ENCODE measurements at regions not wholly inside any gene's neighbourhood (a gene's known extent, or its start where the extent isn't known, plus 50 kb on each side); places are given as distances from the start of the nearest gene placed in this dataset.
A peak's percentile ranks its signal among the peaks of the same experiment; 100 is the strongest.

GRCh38 chr4:175983636-175984035, 82.0 kb upstream of the WDR17 start:
- DNase-seq (ENCODE audit: low read depth), result no peak
- H3K4me3 ChIP-seq (ENCODE audit: low read depth, low read length), result no peak overlapping the region
- no peak for TF ChIP-seq CTCF (IDR thresholded peaks at IDR 0.05; ENCODE audit: control insufficient read depth, extremely low read depth, insufficient read depth)

GRCh38 chr4:175986668-175987067, 79.0 kb upstream of the WDR17 start:
- no peak overlapping the region for H3K4me3 ChIP-seq (ENCODE audit: low read depth, low read length)
- TF ChIP-seq CTCF (IDR thresholded peaks at IDR 0.05; ENCODE audit: control insufficient read depth, extremely low read depth, insufficient read depth), result no peak
- DNase-seq (ENCODE audit: low read depth), result no peak

- TF ChIP-seq CTCF (IDR thresholded peaks at IDR 0.05; ENCODE audit: control insufficient read depth, extremely low read depth, insufficient read depth), result no peak
- H3K4me3 ChIP-seq (ENCODE audit: low read depth, low read length), result no peak overlapping the region
- no peak for DNase-seq (ENCODE audit: low read depth)
Measured at GRCh38 chr4:175988511-175988910, 77.1 kb upstream of the WDR17 start.

GRCh38 chr4:175996206-175996605, 69.4 kb upstream of the WDR17 start:
- DNase-seq (ENCODE audit: low read depth), result no peak
- H3K4me3 ChIP-seq (ENCODE audit: low read depth, low read length), result no peak overlapping the region
- no peak for TF ChIP-seq CTCF (IDR thresholded peaks at IDR 0.05; ENCODE audit: control insufficient read depth, extremely low read depth, insufficient read depth)

GRCh38 chr4:175997291-175997690, 68.3 kb upstream of the WDR17 start:
- DNase-seq (ENCODE audit: low read depth), result no peak
- H3K4me3 ChIP-seq (ENCODE audit: low read depth, low read length), result no peak overlapping the region
- no peak for TF ChIP-seq CTCF (IDR thresholded peaks at IDR 0.05; ENCODE audit: control insufficient read depth, extremely low read depth, insufficient read depth)

GRCh38 chr4:175998782-175999181, 66.9 kb upstream of the WDR17 start:
- H3K4me3 ChIP-seq (ENCODE audit: low read depth, low read length), result no peak overlapping the region
- TF ChIP-seq CTCF (IDR thresholded peaks at IDR 0.05; ENCODE audit: control insufficient read depth, extremely low read depth, insufficient read depth), result no peak
- peak; percentile 3 for DNase-seq (ENCODE audit: low read depth)

- no peak for DNase-seq (ENCODE audit: low read depth)
- no peak overlapping the region for H3K4me3 ChIP-seq (ENCODE audit: low read depth, low read length)
- TF ChIP-seq CTCF (IDR thresholded peaks at IDR 0.05; ENCODE audit: control insufficient read depth, extremely low read depth, insufficient read depth), result no peak
Measured at GRCh38 chr4:175999944-176000343, 65.7 kb upstream of the WDR17 start.
